SJCRH30 (cell line): ENCODE measurements at regions not wholly inside any gene's neighbourhood (a gene's known extent, or its start where the extent isn't known, plus 50 kb on each side); places are given as distances from the start of the nearest gene placed in this dataset.
A peak's percentile ranks its signal among the peaks of the same experiment; 100 is the strongest.

Source experiments
- DNase-seq, 2 experiments: peaks; one replicate each; pipeline ENCODE4 v3.0.0-alpha.2; 2015 to 2020
- H3K27ac ChIP-seq: fragments of 250-450 bp; sonication (Bioruptor Pico); 2 replicates; pipeline ENCODE4 v1.5.1; 2020; ENCODE audit warnings: mild to moderate bottlenecking, moderate library complexity
- H3K27me3 ChIP-seq: fragments of 250-450 bp; sonication (Bioruptor Pico); 2 replicates; pipeline ENCODE4 v1.5.1; 2020; ENCODE audit warnings: mild to moderate bottlenecking, moderate library complexity
- H3K36me3 ChIP-seq: fragments of 250-450 bp; sonication (Bioruptor Pico); 2 replicates; pipeline ENCODE4 v1.5.1; 2020; ENCODE audit warnings: mild to moderate bottlenecking, moderate library complexity
- H3K4me1 ChIP-seq: fragments of 250-450 bp; sonication (Bioruptor Pico); 2 replicates; pipeline ENCODE4 v1.5.1; 2020; ENCODE audit warnings: mild to moderate bottlenecking, moderate library complexity
- H3K4me3 ChIP-seq: fragments of 250-450 bp; sonication (Bioruptor Pico); 2 replicates; pipeline ENCODE4 v1.5.1; 2020; ENCODE audit warnings: mild to moderate bottlenecking, moderate library complexity
- H3K9me3 ChIP-seq: fragments of 250-450 bp; sonication (Bioruptor Pico); replicated peaks from 2 replicates; pipeline ENCODE4 v1.5.1; 2020; ENCODE audit warnings: mild to moderate bottlenecking, moderate library complexity

DNA sequence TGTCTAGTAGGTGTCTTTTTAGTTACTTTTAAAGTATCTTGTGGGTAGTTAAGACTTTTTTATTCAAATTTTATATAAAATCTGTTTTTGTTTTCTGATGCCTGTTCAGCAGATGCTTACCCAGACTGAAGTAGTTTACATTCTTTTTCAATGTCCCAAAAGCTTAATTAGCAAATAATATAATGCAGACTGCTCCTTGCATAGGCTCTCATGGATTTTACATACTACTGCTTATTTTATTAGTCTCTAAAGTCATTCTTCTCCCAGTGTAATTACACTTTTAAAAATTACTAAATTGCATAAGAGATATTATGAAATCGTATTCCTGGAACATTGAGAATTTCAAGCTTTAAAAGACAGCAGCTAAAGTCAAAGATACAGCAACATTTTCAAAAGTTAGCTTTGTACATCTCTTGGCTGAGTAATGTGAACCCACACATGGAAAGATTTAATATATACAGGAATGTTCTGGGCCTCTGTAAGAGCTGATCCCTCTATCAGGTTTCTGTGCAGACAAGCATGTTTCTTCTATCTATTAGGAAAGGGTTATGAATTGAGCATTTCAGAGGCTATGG lies 148.4 kb upstream of the SPRY1 start:
- Histone ChIP-seq H3K27ac (no peak overlapping the region), H3K4me1 (no peaks in the 10 kb centered on the region), H3K27me3 (no peaks in the 10 kb centered on the region), H3K9me3 (no peaks in the 10 kb centered on the region), H3K4me3 (no peak overlapping the region), H3K36me3 (no peaks in the 10 kb centered on the region)
- DNase-seq, result no peak

DNA sequence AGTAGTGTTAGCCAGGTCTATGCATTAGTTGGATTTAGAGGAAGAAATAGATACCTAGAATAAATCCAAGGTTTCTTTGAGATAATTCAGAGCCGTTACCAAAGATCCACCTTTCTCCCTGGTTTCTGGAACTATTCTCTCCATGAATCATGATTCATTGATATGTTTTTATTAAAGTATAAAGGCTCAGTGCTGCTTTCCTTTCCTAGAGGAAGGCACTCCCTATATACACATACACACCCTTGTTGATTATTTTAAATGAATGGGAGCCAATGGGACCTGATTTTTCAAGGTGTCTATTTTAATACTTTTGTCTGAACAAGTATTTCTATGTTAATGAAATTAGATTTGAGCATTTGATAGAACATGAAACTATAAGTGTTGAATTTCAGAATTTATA lies 146.8 kb upstream of the SPRY1 start:
- H3K4me1 ChIP-seq, result no peaks in the 10 kb centered on the region
- 0 out of 2 replicates have a peak, but pooled peaks cover 3% of the 10 kb centered on the region for H3K36me3 ChIP-seq
- H3K27me3 ChIP-seq, result no peaks in the 10 kb centered on the region
- H3K9me3 ChIP-seq, result no peaks in the 10 kb centered on the region
- no peak overlapping the region for H3K27ac ChIP-seq
- DNase-seq, result no peak
- H3K4me3 ChIP-seq, result no peak overlapping the region

DNA sequence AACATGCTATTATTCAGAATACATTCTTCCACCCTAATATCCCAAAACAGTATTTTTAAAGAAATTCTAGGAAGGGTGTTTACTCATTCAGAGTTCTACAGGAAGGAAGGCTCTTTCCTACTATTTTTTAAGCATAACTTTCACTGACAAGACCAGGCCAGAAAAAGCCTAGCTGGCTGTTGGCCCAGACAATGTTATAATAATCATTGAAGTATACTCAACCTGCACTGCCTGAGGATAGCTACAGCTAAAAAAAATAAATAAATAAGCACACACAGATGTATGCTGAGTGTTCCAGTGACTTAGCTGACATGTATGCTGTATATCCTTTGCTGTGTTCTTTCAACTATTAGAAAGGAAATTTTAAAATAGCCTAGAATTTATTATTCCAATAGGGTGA lies 145.8 kb upstream of the SPRY1 start:
- no peaks in the 10 kb centered on the region for H3K4me1 ChIP-seq
- peak in 1 of 2 experiments; percentile 9 for DNase-seq
- H3K36me3 ChIP-seq, result 0 out of 2 replicates have a peak, but pooled peaks cover 3% of the 10 kb centered on the region
- no peaks in the 10 kb centered on the region for H3K9me3 ChIP-seq
- no peak overlapping the region for H3K27ac ChIP-seq
- H3K4me3 ChIP-seq, result no peak overlapping the region
- H3K27me3 ChIP-seq, result no peaks in the 10 kb centered on the region

DNA sequence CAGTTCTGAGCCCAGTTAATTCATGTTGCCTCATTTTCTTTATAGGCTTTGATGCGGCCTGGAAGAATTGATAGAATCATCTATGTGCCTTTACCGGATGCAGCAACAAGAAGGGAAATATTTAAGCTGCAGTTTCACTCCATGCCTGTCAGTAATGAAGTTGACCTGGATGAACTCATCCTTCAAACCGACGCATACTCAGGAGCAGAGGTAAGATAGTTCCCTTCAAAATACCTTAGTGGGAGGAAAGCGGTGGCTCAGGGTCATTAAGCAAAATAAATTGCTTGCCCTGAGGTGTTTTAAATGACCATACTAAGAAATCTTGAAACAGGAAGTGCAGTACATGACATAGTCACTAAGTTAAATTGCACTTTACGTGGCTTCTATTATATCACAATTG lies 140.6 kb upstream of the SPRY1 start:
- no peak for DNase-seq
- Histone ChIP-seq H3K9me3 (no peaks in the 10 kb centered on the region), H3K27ac (no peak overlapping the region), H3K4me3 (no peak overlapping the region), H3K36me3 (peaks cover 16% of the 10 kb centered on the region), H3K27me3 (no peaks in the 10 kb centered on the region), H3K4me1 (no peaks in the 10 kb centered on the region)

DNA sequence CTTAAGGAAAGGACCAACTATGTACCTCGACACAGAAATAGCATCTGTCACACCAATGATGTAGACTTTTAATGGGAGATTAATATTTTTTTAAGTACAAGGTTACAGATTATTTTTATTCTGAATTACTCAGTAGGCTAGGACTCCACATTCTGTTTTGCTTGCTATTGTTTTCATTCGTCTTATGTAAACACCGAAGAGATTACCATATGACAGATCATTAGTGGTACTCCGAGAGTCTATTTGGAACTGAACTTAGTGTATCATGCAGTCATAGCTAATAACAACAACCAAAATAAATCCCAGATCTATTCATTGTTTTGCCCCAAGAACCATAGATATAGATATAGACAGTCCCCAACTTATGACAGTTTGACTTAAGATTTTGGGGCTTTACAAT lies 139.7 kb upstream of the SPRY1 start:
- H3K36me3 ChIP-seq, result peaks cover 16% of the 10 kb centered on the region
- no peak for DNase-seq
- H3K4me1 ChIP-seq, result no peaks in the 10 kb centered on the region

DNA sequence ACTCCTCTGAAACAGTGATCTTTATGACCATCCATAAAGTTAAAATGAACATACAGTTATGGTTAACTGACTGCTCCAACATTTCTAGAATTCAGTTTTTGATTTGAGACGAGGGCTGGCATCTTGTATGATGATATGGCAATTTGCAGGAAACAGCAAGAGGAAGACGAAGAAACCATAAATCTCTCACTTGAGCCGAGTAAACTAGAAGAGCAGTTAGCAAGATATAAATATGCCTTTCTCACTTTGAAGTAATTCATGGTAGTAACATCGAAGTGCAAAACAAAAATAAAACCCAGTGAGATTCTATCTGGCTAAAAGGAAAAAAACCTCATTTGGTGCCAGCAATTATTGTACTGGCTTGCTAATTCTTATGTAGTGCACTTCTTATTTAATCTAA lies 139.0 kb upstream of the SPRY1 start:
- H3K36me3 ChIP-seq, result peaks cover 16% of the 10 kb centered on the region
- DNase-seq, result no peak
- H3K27me3 ChIP-seq, result no peaks in the 10 kb centered on the region
- no peaks in the 10 kb centered on the region for H3K9me3 ChIP-seq
- H3K4me1 ChIP-seq, result no peaks in the 10 kb centered on the region
- H3K4me3 ChIP-seq, result no peak overlapping the region
- H3K27ac ChIP-seq, result no peak overlapping the region

More for the DNA sequence above, 139.7 kb upstream of the SPRY1 start:
- Histone ChIP-seq H3K4me3 (no peak overlapping the region), H3K27me3 (no peaks in the 10 kb centered on the region), H3K27ac (no peak overlapping the region), H3K9me3 (no peaks in the 10 kb centered on the region)

DNA sequence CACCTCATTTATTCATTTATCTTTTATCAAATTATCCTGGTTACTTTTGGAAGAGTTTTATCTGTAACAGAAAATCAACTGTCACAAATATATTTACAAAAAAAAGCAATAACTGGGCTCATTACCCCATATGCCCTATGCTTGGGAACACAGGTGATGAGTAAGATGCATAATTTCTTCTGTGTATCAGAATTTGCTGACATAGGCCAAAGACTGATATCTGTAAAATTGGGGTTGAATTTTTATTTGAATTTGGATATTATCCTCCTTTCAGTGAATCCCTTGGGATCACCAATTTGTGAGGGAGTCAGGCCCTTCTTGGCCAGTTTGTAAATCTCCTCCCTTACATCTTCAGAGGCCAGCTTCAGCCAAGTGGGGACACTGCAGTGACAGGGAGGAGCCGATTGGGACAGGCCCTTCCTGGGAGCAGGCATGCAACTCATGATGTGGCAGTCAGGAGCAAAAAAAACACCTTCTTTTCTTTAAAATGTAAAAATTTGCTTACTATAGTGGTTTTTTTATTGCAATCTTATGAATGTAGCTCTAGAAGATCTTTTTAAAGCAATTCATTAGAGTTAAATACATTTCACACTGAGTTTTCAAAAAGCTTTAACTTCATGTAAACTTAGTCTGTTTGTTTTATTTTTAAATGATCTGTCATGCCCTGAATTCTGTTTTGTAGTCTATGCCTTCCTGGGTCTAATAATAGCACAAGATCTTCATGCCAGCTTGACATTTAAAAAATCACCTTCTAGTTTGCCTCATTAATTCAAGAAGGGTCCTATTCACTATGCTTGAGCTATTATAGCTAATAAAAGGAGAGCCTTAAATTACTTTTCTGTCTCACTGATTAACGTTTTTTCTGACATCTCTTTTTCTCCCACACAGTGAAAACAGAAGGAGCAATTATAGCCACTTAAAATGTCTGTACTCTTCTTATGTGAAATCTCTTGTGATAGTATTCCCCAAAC lies 136.6 kb upstream of the SPRY1 start:
- H3K27ac ChIP-seq, result no peak overlapping the region
- H3K4me1 ChIP-seq, result no peaks in the 10 kb centered on the region
- H3K4me3 ChIP-seq, result no peak overlapping the region
- no peaks in the 10 kb centered on the region for H3K9me3 ChIP-seq
- peaks cover 13% of the 10 kb centered on the region for H3K36me3 ChIP-seq
- DNase-seq, result no peak
- H3K27me3 ChIP-seq, result no peaks in the 10 kb centered on the region

DNA sequence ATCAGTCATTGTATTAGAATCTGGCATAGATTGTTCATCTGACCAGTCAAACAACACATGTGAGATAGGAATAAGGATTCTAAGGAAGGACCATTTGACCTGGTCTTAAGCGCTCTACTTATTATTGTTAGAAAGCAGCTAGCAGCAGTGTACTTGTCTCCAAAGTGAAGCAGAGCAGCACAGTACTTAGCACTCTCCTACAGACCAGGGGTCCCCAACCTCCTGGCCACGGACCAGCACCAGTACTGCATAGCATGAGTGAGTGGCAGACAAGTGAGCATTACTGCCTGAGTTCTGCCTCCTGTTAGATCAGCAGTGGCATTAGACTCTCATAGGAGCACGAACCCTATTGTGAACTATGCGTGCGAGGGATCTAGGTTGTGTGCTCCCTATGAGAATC lies 135.9 kb upstream of the SPRY1 start:
- Histone ChIP-seq H3K4me3 (no peak overlapping the region), H3K4me1 (no peaks in the 10 kb centered on the region), H3K27ac (no peak overlapping the region), H3K36me3 (peaks cover 13% of the 10 kb centered on the region), H3K9me3 (no peaks in the 10 kb centered on the region), H3K27me3 (no peaks in the 10 kb centered on the region)
- no peak for DNase-seq

DNA sequence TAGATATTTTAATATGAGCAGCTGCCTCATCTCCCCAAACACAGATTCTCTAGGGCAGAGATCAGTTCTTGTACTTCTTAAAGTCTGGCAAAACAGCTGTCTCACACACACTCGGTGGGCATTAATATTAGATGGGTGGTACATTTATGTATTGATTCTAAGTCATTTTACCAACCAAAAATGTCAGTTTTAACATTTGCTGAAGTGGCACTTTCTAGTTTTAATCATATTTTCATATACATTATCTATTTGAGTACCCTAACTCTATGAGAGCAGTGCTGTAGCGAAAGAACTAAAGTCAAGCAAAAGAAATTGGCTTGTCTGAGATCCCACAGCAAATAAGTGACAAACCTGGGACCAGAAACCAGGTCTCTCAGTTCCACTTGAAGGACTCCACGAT lies 134.5 kb upstream of the SPRY1 start:
- no peaks in the 10 kb centered on the region for H3K4me1 ChIP-seq
- no peak for DNase-seq
- no peak overlapping the region for H3K27ac ChIP-seq
- H3K9me3 ChIP-seq, result no peaks in the 10 kb centered on the region
- H3K27me3 ChIP-seq, result no peaks in the 10 kb centered on the region
- H3K4me3 ChIP-seq, result no peak overlapping the region
- H3K36me3 ChIP-seq, result peaks cover 6% of the 10 kb centered on the region

DNA sequence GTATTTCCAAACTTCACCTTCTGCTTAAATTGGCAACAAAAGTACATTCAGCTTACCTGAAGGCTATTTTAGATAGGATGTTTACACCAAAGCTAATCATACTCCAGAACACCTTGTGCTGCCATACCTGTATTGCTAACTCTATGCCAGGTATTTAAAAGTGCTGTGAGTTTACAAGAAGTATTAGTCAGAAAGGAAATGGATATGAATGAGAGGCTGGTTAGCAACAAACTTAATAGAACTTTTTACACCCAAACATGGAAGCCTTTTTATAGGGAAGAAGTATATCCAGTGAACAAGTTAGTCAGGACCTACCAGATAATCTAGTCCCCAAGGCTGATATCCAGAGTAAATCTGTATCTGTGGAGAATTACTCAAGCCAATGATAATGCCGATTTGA lies 131.2 kb upstream of the SPRY1 start:
- Histone ChIP-seq H3K27me3 (no peaks in the 10 kb centered on the region), H3K4me1 (no peaks in the 10 kb centered on the region), H3K4me3 (no peak overlapping the region), H3K27ac (no peak overlapping the region), H3K36me3 (no peaks in the 10 kb centered on the region), H3K9me3 (no peaks in the 10 kb centered on the region)
- DNase-seq, result no peak

DNA sequence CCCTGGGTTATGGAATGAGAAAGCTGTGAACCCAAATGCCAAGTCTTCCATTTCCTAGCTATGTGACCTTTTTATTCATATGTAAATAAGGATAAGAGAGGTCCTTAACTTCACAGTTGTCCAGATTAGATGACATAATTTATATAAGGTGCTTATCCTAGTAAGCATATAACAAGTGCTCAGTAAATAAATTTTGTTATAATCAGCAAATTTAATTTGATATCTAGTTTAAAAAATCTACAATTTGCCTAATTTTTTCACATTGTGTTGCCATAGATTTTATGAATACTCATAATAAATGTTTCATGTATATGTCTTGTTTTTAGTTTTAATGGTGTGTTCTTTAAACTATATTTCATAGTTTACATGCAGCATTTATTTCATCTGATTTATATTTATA lies 130.4 kb upstream of the SPRY1 start:
- no peaks in the 10 kb centered on the region for H3K36me3 ChIP-seq
- H3K27ac ChIP-seq, result no peak overlapping the region
- no peaks in the 10 kb centered on the region for H3K27me3 ChIP-seq
- H3K4me1 ChIP-seq, result no peaks in the 10 kb centered on the region
- H3K9me3 ChIP-seq, result no peaks in the 10 kb centered on the region
- DNase-seq, result no peak
- no peak overlapping the region for H3K4me3 ChIP-seq

DNA sequence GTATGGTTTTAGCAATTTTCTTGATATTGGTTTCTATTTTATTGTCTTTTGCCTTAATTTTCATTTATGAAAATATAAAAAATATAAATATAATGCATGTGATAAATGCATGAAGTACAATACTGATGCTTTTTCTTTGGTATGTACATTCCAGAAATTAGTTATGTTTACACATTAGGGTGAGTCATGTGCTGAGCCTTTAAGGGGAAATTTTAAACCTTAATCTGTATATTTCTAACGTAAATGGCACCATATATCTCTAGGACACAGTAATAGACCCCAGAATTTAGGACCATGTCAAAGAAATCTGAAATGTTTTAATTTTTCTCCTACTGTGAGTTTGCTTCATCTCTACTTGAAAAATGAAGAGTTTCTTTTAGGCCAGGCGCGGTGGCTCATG lies 117.8 kb upstream of the SPRY1 start:
- H3K4me3 ChIP-seq, result no peak overlapping the region
- H3K9me3 ChIP-seq, result peaks cover 6% of the 10 kb centered on the region
- no peak for DNase-seq
- H3K27me3 ChIP-seq, result no peaks in the 10 kb centered on the region
- H3K27ac ChIP-seq, result no peak overlapping the region
- no peaks in the 10 kb centered on the region for H3K36me3 ChIP-seq
- H3K4me1 ChIP-seq, result no peaks in the 10 kb centered on the region

DNA sequence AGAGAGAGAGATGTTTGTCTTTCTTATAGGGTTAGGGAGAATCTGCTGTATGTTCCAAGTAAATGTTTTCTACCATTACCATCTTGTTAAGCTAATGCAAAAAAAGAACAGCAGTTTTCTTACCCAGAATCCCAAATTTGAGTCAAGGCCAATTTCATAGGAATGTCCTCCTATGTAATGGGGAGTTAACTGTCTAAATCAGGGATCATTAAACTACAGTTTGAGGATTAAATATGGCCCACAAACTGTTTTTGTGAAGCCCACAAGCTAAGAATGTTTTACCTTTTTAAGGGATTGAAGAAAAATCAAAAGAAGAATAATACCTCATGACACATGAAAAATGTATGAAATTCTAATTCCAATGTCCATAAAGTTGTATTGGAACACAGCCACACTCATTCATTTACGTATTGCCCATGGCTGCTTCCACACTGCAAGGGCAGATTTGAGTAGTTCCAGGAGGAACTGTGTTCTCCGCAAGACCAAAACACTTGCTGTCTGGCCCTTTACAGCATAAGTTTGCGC lies 113.2 kb upstream of the SPRY1 start:
- H3K4me1 ChIP-seq, result peaks cover 10% of the 10 kb centered on the region; the same call in 1 of the 2 replicates
- no peaks in the 10 kb centered on the region for H3K27me3 ChIP-seq
- H3K4me3 ChIP-seq, result no peak overlapping the region
- no peaks in the 10 kb centered on the region for H3K36me3 ChIP-seq
- H3K27ac ChIP-seq, result no peak overlapping the region
- no peaks in the 10 kb centered on the region; the same call in 1 of the 2 replicates for H3K9me3 ChIP-seq
- DNase-seq, result no peak

DNA sequence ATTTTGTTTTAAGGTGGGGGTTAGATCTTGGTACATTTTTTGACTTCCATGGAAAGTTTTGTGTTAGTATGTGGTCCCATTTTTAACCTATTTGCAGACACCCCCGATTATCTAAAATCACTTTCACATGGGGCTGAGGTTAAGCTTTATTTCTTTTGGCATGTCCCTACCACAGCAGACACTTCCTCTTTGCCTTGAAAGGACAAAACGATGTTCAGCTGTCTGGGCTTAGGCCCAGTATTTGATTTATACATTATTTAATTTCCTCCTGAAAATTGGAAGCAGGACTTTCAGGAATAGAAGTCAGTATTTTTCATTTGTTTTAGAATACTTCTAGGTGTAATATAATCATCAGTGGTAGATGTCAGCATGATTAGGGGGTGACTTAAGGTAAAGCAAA lies 112.4 kb upstream of the SPRY1 start:
- no peaks in the 10 kb centered on the region for H3K27me3 ChIP-seq
- no peak overlapping the region for H3K4me3 ChIP-seq
- peaks cover 10% of the 10 kb centered on the region; the same call in 1 of the 2 replicates for H3K4me1 ChIP-seq
- no peak for DNase-seq
- H3K27ac ChIP-seq, result no peak overlapping the region
- no peaks in the 10 kb centered on the region for H3K36me3 ChIP-seq
- no peaks in the 10 kb centered on the region; the same call in 1 of the 2 replicates for H3K9me3 ChIP-seq

DNA sequence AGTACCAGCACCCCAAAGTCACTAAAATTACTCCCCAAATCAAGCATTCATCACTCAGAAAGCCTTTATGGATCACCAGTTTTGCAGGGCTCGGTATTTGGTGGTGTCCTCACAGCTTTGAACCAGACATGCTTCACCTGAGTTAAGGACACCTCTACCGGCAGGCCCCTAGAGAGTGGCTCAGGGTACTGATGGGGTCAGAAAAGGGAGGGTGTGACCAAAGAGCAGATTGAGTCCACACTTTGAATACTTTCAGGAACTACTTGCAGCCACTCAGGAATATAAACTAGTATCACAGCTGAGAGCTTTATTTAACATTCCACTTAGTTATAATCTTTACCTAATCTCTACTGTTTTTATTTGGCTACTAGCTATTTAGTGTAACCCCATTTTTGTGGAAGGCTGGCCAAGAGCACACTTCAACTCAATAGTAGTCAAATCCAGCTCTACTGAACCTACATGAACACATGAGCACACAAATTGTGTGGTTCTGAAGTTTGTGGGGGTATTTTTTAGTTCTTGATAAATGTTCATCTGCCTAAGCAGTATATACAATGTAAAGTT lies 109.6 kb upstream of the SPRY1 start:
- no peak for DNase-seq
- Histone ChIP-seq H3K9me3 (peaks cover 20% of the 10 kb centered on the region), H3K36me3 (no peaks in the 10 kb centered on the region), H3K27ac (no peak overlapping the region), H3K4me3 (no peak overlapping the region), H3K4me1 (peaks cover 10% of the 10 kb centered on the region; the same call in 1 of the 2 replicates), H3K27me3 (no peaks in the 10 kb centered on the region)
